ENCODE measurements at regions not wholly inside any gene's neighbourhood (a gene's known extent, or its start where the extent isn't known, plus 50 kb on each side); places are given as distances from the start of the nearest gene placed in this dataset.

DNA sequence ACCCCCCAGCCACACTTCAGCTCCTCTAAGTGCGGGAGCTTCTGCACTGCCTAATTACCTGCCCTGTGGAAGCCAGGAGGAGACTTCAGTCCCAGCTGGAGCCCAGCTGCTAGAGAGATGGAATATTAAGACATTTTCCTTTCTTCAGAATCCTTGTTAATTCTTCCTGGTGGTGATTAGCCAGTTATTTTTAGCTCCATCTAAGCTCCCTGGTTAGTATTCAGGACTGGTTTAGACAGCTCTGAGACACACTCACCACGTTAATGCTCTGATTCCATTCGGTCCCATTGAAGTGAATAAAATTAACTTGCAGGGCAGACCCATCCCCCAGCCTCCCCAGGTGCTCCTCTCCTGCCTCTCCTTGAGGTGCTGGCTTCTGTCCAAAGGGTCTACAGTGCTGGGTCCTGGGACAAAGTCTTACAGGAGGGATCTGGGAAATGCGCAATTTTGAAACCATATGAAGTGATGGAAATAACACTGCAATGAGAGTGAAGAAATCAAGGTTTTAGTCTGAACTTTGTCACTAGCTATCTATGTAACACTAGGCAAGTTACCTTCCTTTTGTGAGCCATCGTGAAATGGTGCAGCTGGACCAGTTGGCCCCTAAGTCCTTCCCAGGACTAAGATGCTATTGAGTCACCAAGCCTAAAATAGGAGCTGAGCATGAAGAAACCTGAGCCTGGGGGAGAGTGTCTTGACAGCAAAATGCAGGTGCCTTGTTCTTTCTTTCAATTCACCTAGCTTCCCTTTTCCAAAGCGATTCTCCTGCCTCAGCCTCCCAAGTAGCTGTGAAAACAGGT lies 117.4 kb upstream of the ATP1A1 start:
- no peak overlapping the region for H3K4me3 ChIP-seq (ENCODE audit: control insufficient read depth, low read depth, low read length)
- TF ChIP-seq, protein P1, sequence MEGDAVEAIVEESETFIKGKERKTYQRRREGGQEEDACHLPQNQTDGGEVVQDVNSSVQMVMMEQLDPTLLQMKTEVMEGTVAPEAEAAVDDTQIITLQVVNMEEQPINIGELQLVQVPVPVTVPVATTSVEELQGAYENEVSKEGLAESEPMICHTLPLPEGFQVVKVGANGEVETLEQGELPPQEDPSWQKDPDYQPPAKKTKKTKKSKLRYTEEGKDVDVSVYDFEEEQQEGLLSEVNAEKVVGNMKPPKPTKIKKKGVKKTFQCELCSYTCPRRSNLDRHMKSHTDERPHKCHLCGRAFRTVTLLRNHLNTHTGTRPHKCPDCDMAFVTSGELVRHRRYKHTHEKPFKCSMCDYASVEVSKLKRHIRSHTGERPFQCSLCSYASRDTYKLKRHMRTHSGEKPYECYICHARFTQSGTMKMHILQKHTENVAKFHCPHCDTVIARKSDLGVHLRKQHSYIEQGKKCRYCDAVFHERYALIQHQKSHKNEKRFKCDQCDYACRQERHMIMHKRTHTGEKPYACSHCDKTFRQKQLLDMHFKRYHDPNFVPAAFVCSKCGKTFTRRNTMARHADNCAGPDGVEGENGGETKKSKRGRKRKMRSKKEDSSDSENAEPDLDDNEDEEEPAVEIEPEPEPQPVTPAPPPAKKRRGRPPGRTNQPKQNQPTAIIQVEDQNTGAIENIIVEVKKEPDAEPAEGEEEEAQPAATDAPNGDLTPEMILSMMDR (conservative IDR thresholded peaks at IDR 0.05; ENCODE audit: control insufficient read depth, insufficient read depth, low read depth, low read length): no peak
- no peak for DNase-seq (ENCODE audit: low read depth)

DNA sequence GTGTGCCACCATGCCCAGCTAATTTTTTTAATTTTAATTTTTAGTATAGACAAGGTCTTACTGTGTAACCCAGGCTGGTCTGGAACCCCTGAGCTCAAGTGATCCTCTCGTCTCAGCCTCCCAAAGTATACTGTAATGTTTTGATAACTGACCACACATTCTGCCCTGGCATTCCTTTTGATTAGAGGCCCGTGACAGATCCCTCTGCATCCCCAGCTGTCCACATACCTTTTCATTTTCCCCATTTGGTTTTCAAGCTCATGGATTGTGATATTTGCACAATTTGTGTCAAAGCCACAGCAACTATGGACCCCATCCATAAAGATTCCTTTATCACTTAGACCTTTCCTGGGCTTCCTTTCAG lies 116.8 kb upstream of the ATP1A1 start:
- TF ChIP-seq, protein P1 (conservative IDR thresholded peaks at IDR 0.05; ENCODE audit: control insufficient read depth, insufficient read depth, low read depth, low read length): no peak
- no peak overlapping the region for H3K4me3 ChIP-seq (ENCODE audit: control insufficient read depth, low read depth, low read length)
- no peak for DNase-seq (ENCODE audit: low read depth)

DNA sequence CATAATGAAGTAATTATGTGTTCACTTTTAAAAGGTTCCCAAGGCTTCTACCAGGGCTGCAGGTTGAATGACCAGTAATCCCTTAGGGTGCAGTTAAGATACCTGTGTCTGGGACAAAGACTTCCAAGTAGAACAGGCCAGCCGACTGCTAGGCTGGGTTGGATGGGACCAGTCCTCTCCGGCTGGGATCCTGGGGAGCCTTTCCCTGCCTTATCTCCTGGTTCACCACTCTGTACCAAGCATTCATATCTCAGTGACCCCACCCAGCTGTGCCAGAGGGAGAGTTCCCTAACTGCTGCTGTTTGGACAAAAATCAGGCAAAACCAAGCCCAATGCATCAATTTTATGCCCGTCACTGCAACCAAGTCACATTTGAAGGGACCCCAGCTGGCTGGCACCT lies 116.2 kb upstream of the ATP1A1 start:
- DNase-seq (ENCODE audit: low read depth): no peak
- H3K4me3 ChIP-seq (ENCODE audit: control insufficient read depth, low read depth, low read length): no peak overlapping the region
- TF ChIP-seq, protein P1 (conservative IDR thresholded peaks at IDR 0.05; ENCODE audit: control insufficient read depth, insufficient read depth, low read depth, low read length): no peak

DNA sequence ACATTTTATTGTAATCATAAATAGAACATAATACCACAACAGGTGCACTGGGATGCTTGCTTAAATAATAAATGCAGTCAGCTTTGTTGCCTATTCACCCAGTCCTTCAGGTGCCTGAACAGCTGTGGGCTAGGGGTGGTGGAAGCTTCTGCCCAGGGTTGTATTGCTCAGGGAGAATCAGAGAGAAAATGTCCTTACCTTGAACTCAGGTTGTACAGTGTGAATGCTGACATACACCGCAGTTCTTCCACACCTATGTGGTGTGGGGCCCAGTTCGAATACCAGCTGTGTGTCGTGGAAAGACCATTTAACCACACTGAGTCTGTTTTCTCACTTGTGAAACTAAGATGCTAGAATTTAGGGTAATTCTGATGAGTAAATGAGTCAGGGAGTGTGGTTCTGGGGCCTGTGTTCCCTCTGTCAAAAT lies 115.7 kb upstream of the ATP1A1 start:
- TF ChIP-seq, protein P1 (conservative IDR thresholded peaks at IDR 0.05; ENCODE audit: control insufficient read depth, insufficient read depth, low read depth, low read length): no peak
- H3K4me3 ChIP-seq (ENCODE audit: control insufficient read depth, low read depth, low read length): no peak overlapping the region
- DNase-seq (ENCODE audit: low read depth): no peak

DNA sequence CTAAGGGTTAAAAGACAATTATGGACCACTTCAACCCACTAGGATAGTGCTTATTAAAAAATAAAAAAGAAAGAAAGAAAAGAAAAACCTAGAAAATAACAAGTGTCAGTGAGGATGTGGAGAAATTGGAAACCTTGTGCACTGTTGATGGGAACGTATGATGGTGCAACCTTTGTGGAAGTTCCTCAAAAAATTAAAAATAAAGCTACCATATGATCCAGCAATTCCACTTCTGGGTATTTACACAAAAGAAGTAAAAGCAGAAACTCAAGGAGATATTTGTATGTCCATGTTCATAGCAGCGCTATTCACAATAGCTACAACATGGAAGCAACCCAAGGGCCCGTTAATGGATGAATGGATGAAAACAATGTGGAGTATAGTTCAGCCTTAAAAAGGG lies 115.2 kb upstream of the ATP1A1 start:
- H3K4me3 ChIP-seq (ENCODE audit: control insufficient read depth, low read depth, low read length): no peak overlapping the region
- DNase-seq (ENCODE audit: low read depth): no peak
- TF ChIP-seq, protein P1 (conservative IDR thresholded peaks at IDR 0.05; ENCODE audit: control insufficient read depth, insufficient read depth, low read depth, low read length): no peak

DNA sequence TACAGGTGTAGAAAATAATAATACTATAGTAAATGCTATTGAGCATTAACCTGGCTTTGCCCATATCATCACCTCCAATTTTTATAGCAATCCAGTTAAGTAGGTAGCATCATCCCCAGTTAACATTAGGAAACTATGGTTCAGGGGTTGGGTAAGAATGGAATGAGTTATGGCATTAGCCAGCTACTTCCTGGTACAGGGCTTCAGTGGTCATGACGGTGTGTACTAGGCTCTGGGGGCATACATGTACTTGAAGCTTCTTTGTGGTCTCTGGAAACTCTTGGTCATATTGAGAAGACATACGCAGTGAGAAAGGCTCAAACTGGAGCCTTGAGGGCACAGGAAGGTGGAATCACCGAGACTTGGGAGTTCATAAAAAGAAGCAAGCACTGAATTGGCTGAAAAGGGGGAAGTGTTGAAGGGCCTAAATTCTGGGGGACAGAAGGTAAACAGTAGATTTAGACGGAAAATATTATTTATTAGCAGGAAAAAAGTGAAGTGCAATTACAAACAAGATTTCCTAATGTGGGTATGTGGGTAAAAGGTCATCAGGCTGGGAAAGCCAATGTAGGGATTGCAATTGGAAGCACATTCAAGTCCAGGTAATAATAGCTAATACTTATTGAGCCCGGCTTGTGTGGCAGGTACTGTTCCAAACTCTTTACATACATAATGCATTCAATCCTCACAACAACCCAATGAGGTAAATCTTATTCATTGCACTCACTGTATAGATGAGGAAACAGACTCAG lies 114.2 kb upstream of the ATP1A1 start:
- no peak overlapping the region for H3K4me3 ChIP-seq (ENCODE audit: control insufficient read depth, low read depth, low read length)
- TF ChIP-seq, protein P1 (conservative IDR thresholded peaks at IDR 0.05; ENCODE audit: control insufficient read depth, insufficient read depth, low read depth, low read length): no peak
- no peak for DNase-seq (ENCODE audit: low read depth)

Measured in fibroblast of mammary gland (primary cell).